ENCODE measurements at regions not wholly inside any gene's neighbourhood (a gene's known extent, or its start where the extent isn't known, plus 50 kb on each side); places are given as distances from the start of the nearest gene placed in this dataset.
"Not testable (repeated sequence)": the region's sequence is repeated elsewhere in the genome, so short reads cannot be mapped to it uniquely, and the experiment has no call there.

GRCh38 chr5:101047181-101047580, 144.1 kb upstream of the ST8SIA4 start:
- no peak for DNase-seq (ENCODE audit: low read depth in 2 of 2)

- DNase-seq (ENCODE audit: low read depth in 2 of 2): no peak
These were observed 142.6 kb upstream of the ST8SIA4 start for GRCh38 chr5:101045689-101046088.

GRCh38 chr5:101040002-101040401, 136.9 kb upstream of the ST8SIA4 start:
- not testable (repeated sequence) for DNase-seq (ENCODE audit: low read depth in 2 of 2)

- DNase-seq (ENCODE audit: low read depth in 2 of 2): no peak
These were observed 133.7 kb upstream of the ST8SIA4 start for GRCh38 chr5:101036778-101037177.

GRCh38 chr5:101035425-101035824, 132.3 kb upstream of the ST8SIA4 start:
- no peak for DNase-seq (ENCODE audit: low read depth in 2 of 2)

DNA sequence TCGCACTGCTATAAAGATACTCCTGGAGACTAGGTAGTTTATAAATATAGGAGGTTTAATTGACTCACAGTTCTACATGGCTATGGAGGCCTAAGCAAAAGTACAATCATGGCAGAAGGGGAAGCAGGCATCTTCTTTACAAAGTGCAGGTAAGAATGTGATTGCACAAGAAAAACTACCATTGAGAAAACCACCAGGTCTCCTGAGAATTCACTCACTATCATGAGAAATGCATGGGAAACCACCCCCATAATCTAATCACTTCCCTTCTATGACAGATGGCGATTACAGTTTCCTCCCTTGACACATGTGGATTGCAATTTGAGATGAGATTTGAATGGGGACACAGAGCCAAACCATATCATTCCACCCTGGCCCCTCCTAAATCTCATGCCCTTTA, 121.2 kb upstream of the ST8SIA4 start:
- no peak for DNase-seq (ENCODE audit: low read depth in 2 of 2)

DNA sequence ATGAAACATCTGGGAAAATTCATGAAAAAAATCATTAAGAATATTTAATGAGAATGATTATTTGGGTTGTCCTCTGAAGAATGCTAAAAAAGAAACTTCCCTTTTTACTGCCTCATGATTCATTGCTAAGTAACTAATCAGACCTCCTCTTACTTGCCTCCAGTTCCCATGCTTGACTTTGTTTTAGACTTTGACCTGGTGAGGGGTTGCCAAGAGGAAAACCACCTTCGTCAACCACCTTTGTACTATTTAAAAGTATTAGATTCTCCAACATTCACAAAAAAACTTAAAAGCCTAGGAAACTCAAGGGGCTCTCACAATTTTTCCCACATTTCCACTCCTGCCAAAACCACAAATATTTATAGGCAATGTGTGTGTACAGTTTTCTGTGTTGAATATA, 115.2 kb upstream of the ST8SIA4 start:
- DNase-seq (ENCODE audit: low read depth in 2 of 2): no peak

DNA sequence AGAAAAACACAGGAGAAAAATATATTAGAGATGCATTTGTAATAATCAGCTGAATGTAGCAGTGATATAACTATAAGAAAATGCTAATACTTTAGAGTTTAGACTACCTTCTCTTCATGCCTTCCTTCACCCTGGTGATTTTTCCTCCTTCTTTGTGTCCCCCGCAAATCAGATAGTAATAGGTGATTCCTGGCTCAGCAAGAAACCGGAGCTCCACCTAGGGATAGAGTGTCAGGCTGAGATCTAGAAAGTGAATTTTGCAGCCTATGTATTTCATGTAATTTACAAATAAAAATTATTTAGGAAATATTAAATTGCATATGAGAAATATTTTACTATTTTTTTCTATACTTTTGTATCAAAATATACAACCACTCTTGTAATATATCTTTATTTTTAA, 109.8 kb upstream of the ST8SIA4 start:
- no peak for DNase-seq (ENCODE audit: low read depth in 2 of 2)

DNA sequence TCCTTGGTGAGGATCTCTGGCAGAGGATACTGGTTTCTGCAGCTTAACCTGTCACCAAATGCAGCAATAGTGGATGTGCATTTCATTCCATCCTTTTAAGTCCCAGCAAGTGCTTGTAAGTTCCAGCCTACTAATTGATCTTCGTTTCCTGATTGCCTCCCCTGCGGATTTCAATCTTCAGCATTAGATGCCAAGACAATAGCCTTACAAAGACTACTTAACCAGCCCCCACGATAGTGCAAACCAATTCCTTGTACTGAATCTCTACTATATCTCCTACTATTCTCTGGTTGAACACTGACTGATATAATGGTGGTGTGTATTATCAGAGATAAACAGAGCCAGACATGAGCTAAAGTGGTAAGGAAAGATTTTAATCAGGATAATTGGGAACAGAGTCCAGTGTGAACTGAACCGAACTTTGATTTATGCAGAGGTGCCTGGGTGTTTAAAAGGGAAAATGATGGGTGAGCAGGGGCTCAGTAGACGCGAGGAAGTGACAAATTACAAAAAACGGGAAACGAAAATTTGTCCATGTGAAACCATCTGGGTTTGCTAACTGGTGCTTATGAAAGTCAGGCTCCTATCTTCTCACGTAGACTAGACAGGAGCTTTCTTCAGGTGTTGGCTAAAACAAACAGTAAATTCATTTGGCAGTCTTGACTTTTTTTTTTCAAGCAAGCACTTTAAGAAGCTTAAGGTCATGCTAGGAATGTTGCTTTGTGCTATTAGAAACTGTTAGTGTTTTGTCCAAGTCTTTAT, 106.9 kb upstream of the ST8SIA4 start:
- no peak for DNase-seq (ENCODE audit: low read depth in 2 of 2)

GRCh38 chr5:100992354-100992753, 89.3 kb upstream of the ST8SIA4 start:
- DNase-seq (ENCODE audit: low read depth in 2 of 2): no peak

DNA sequence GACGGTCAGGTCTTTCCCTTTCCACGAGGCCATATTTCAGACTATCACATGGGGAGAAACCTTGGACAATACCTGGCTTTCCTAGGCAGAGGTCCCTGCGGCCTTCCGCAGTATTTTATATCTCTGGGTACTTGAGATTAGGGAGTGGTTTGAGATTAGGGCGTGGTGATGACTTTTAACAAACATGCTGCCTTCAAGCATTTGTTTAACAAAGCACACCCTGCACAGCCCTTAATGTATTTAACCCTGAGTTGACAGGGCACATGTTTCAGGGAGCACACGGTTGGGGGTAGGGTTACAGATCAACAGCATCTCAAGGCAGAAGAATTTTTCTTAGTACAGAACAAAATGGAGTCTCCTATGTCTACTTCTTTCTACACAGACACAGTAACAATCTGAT, 80.5 kb upstream of the ST8SIA4 start:
- not testable (repeated sequence) for DNase-seq (ENCODE audit: low read depth in 2 of 2)

GRCh38 chr5:100974082-100974481, 71.0 kb upstream of the ST8SIA4 start:
- DNase-seq (ENCODE audit: low read depth in 2 of 2): no peak

DNA sequence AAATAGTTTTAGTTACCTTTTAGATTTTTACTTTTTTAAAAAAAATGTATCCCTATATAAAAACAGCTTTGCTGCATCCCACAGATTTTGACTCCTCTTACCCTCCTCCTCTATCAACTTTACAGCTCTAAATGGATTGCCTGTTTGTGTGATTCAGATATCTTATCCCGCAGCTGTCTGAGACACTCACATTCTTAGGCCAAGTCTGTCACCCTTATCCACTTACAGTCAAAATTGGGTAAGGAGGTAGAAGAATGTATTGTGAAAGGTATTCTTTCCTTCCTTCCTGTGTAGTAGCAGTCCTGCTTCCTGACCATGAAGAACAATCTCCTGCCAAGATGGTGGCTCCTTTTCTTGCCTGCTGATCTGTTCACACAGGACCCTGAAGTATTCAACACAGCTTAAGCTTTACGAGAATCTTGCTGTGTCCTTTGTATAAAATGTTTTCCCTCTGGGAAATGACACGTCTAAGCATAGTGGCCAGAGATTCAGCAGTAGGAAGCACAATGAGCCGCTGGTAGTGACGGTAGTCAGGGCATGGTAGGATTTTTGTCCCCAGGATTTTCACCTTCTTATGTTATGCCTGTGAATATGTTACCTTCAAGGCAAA, 67.7 kb upstream of the ST8SIA4 start:
- no peak for DNase-seq (ENCODE audit: low read depth in 2 of 2)

- DNase-seq (ENCODE audit: low read depth in 2 of 2): no peak
These were observed 62.2 kb upstream of the ST8SIA4 start for GRCh38 chr5:100965291-100965690.
